Mesothelial cell of epicardium (in vitro differentiated cells): ENCODE measurements at regions not wholly inside any gene's neighbourhood (a gene's known extent, or its start where the extent isn't known, plus 50 kb on each side); places are given as distances from the start of the nearest gene placed in this dataset.

ENCODE experiments used
- DNase-seq, 2 experiments: peaks; one replicate each; pipeline ENCODE4 v3.0.0; 2021; ENCODE audit warnings: low spot score in 2 of 2; ENCODE audit not compliant: unreplicated experiment in 2 of 2
- H3K27ac Mint-ChIP-seq: 2 replicates; pipeline ENCODE4 v1.8.0; 2021; ENCODE audit warnings: mixed read lengths
- H3K27me3 Mint-ChIP-seq: 2 replicates; pipeline ENCODE4 v1.8.0; 2021; ENCODE audit warnings: low read depth, mixed read lengths
- H3K36me3 Mint-ChIP-seq: 2 replicates; pipeline ENCODE4 v1.8.0; 2021; ENCODE audit warnings: mixed read lengths
- H3K4me1 Mint-ChIP-seq: 2 replicates; pipeline ENCODE4 v1.8.0; 2021; ENCODE audit warnings: mixed read lengths
- H3K4me3 Mint-ChIP-seq: 2 replicates; pipeline ENCODE4 v1.8.0; 2021; ENCODE audit warnings: mild to moderate bottlenecking, moderate library complexity, mixed read lengths
- H3K9me3 Mint-ChIP-seq: 2 replicates; pipeline ENCODE4 v1.8.0; 2021; ENCODE audit warnings: mixed read lengths
- TF ChIP-seq, protein P1 (sequence below): fragments of 200-600 bp; sonication (generic); IDR thresholded peaks from one replicate; pipeline ENCODE4 v1.5.0; 2021; ENCODE audit warnings: antibody characterized with exemption; ENCODE audit not compliant: unreplicated experiment

GRCh38 chr4:13143222-13144070, 340.7 kb downstream of the RAB28 start:
- Mint-ChIP-seq H3K36me3 (no peaks in the 10 kb centered on the region), H3K4me1 (peaks cover 3% of the 10 kb centered on the region)

DNA sequence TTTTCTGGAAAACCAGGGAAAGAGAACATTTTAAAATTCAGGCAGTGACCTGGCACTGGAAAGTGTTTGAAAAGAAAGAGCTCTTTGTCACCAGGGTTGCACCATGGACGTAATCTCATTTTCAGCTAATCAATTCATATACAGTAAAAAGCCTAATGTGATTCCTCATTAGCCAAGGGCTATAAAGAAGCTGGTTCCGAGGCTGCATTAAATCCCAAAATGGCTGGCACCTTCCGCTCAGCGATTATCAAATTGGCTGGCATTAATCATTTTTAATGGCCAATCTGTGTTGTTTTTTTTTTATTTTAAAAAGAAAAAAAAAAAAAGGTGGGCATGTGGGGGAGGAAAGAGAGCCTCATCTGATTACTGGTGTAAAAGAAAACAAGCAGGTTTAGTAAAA, 341.4 kb downstream of the RAB28 start:
- TF ChIP-seq, protein P1, sequence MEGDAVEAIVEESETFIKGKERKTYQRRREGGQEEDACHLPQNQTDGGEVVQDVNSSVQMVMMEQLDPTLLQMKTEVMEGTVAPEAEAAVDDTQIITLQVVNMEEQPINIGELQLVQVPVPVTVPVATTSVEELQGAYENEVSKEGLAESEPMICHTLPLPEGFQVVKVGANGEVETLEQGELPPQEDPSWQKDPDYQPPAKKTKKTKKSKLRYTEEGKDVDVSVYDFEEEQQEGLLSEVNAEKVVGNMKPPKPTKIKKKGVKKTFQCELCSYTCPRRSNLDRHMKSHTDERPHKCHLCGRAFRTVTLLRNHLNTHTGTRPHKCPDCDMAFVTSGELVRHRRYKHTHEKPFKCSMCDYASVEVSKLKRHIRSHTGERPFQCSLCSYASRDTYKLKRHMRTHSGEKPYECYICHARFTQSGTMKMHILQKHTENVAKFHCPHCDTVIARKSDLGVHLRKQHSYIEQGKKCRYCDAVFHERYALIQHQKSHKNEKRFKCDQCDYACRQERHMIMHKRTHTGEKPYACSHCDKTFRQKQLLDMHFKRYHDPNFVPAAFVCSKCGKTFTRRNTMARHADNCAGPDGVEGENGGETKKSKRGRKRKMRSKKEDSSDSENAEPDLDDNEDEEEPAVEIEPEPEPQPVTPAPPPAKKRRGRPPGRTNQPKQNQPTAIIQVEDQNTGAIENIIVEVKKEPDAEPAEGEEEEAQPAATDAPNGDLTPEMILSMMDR, result no peak
- no peak overlapping the region for H3K27ac Mint-ChIP-seq
- DNase-seq, result no peak
- no peak overlapping the region for H3K4me3 Mint-ChIP-seq
- H3K36me3 Mint-ChIP-seq, result no peaks in the 10 kb centered on the region
- H3K9me3 Mint-ChIP-seq, result no peaks in the 10 kb centered on the region
- H3K27me3 Mint-ChIP-seq, result no peaks in the 10 kb centered on the region
- peaks cover 3% of the 10 kb centered on the region for H3K4me1 Mint-ChIP-seq

More at GRCh38 chr4:13143222-13144070, 340.7 kb downstream of the RAB28 start:
- DNase-seq, result no peak
- Mint-ChIP-seq H3K9me3 (no peaks in the 10 kb centered on the region), H3K27ac (no peak overlapping the region), H3K4me3 (no peak overlapping the region), H3K27me3 (no peaks in the 10 kb centered on the region)
- TF ChIP-seq, protein P1, result no peak

DNA sequence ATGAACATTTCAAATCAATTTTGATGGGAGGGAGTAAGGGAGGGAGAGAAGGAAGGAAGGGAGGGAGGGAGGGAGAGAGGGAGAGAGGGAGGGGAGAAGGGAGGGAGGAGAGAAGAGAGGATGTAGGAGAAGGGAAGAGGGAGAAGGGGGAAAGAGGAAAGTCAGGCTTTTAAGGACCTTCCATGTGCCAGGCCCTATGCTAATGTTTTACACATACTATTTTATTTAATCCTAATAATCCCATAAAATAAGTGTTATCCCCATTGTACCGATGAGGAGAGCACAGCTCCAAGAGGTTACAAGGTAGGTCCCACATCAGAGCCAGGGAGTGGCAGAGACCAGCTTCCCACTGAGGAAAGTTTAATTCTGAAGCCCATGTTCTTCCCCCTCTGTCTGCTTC, 341.9 kb downstream of the RAB28 start:
- Mint-ChIP-seq H3K4me3 (no peak overlapping the region), H3K9me3 (no peaks in the 10 kb centered on the region), H3K27me3 (no peaks in the 10 kb centered on the region), H3K4me1 (peaks cover 3% of the 10 kb centered on the region), H3K27ac (no peak overlapping the region), H3K36me3 (no peaks in the 10 kb centered on the region)
- DNase-seq, result no peak
- TF ChIP-seq, protein P1, result no peak

DNA sequence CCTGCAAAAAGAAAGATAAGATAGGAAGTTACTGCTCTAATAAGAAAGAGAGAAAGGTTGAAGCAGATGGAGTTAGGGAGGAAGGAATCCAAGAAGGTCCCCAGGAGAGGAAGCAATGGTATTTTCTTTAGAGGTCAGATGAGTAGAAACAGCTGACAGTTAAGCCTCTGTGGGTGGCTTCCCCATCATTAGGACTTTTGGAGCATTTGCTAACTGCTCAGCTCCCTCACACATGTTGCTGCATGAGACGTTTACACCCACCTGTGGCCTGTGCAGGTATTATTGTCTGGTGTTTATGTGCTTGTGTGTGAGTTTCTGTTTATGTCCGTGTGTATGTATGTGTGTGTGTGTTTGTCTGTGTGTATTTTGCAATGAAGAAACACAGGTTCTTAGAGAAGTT, 346.8 kb downstream of the RAB28 start:
- H3K4me1 Mint-ChIP-seq, result no peaks in the 10 kb centered on the region
- H3K27ac Mint-ChIP-seq, result no peak overlapping the region
- H3K4me3 Mint-ChIP-seq, result no peak overlapping the region
- no peaks in the 10 kb centered on the region for H3K36me3 Mint-ChIP-seq
- peaks cover 3% of the 10 kb centered on the region for H3K9me3 Mint-ChIP-seq
- no peak for DNase-seq
- H3K27me3 Mint-ChIP-seq, result no peaks in the 10 kb centered on the region
- TF ChIP-seq, protein P1, result no peak

GRCh38 chr4:13133700-13134099, 350.4 kb downstream of the RAB28 start:
- TF ChIP-seq, protein P1, result no peak
- H3K4me1 Mint-ChIP-seq, result peaks cover 2% of the 10 kb centered on the region
- H3K9me3 Mint-ChIP-seq, result peaks cover 3% of the 10 kb centered on the region
- no peaks in the 10 kb centered on the region for H3K27me3 Mint-ChIP-seq
- no peak overlapping the region for H3K4me3 Mint-ChIP-seq
- DNase-seq, result no peak
- no peak overlapping the region for H3K27ac Mint-ChIP-seq
- H3K36me3 Mint-ChIP-seq, result no peaks in the 10 kb centered on the region
